ENCODE measurements at regions not wholly inside any gene's neighbourhood (a gene's known extent, or its start where the extent isn't known, plus 50 kb on each side); places are given as distances from the start of the nearest gene placed in this dataset.

DNA sequence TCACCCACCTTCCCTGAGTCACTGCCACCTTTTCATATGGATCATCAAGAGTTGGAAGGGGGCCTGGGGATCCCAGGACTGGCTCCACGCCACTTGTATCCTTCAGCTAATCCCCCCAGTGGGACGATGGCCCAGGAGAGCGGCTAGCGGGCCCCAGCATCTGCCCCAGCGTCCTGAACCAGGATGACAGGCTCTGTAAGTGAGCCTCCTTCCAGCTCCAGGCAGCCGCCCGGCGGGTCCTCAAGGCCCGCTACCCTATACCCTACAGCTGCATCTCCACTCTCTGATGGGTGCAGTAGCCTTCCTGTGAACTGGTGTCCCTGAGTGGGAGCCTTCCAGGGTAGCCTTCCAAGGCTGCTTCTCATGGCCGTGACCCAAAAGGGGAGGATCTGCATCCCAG is 183.1 kb downstream of the ATG4C start:
- in situ Hi-C loops (cut with MboI; ENCODE audit: low sequenced_read_pairs, unreplicated experiment), result no loop called here
- TF ChIP-seq, protein P1, sequence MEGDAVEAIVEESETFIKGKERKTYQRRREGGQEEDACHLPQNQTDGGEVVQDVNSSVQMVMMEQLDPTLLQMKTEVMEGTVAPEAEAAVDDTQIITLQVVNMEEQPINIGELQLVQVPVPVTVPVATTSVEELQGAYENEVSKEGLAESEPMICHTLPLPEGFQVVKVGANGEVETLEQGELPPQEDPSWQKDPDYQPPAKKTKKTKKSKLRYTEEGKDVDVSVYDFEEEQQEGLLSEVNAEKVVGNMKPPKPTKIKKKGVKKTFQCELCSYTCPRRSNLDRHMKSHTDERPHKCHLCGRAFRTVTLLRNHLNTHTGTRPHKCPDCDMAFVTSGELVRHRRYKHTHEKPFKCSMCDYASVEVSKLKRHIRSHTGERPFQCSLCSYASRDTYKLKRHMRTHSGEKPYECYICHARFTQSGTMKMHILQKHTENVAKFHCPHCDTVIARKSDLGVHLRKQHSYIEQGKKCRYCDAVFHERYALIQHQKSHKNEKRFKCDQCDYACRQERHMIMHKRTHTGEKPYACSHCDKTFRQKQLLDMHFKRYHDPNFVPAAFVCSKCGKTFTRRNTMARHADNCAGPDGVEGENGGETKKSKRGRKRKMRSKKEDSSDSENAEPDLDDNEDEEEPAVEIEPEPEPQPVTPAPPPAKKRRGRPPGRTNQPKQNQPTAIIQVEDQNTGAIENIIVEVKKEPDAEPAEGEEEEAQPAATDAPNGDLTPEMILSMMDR (IDR thresholded peaks at IDR 0.05; ENCODE audit: borderline replicate concordance, control extremely low read depth, extremely low read depth, insufficient read depth, missing control alignments), result no peak
- no peak for DNase-seq (ENCODE audit: low spot score)

DNA sequence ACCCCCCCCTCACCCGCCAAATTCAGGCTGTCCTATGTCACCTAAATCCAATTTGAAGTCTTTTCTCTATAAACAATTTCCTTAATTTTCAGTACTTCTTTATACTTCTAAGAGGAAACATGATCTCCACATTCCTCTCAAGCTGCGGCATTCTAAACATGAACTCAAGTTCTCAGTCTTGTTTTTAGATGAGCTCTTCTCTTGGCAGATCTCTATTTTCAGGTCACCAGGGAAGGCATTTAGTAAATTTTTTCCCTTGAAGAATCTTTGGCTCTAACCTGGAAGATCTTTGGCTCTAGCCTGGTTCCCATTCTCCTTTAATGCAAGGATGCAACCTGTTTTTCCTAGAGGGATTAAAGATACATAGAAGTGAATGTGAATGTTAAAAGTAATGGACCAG is 193.4 kb downstream of the ATG4C start:
- DNase-seq (ENCODE audit: low spot score), result no peak
- TF ChIP-seq, protein P1 (IDR thresholded peaks at IDR 0.05; ENCODE audit: borderline replicate concordance, control extremely low read depth, extremely low read depth, insufficient read depth, missing control alignments), result no peak
- in situ Hi-C loops (cut with MboI; ENCODE audit: low sequenced_read_pairs, unreplicated experiment), result no loop called here

DNA sequence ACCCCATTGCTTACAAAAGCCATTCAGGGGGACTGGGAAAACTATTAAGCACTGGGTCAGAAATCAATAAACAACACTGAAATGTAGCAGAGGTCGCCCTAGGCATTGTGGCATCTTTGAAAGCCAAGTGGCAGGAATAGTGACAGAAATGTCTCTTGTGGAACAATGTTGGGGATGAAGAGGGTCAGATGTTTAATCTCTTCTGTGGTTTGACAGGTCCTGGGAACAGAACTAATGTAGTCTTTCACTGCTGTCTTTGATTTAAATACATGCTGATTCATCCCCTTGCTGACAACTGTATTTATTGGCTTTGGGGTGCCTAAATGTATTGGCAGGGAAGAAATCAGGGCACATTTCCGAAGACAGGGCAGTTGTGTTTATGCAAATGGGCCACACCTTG is 194.8 kb downstream of the ATG4C start:
- in situ Hi-C loops (cut with MboI; ENCODE audit: low sequenced_read_pairs, unreplicated experiment), result no loop called here
- TF ChIP-seq, protein P1 (IDR thresholded peaks at IDR 0.05; ENCODE audit: borderline replicate concordance, control extremely low read depth, extremely low read depth, insufficient read depth, missing control alignments), result no peak
- DNase-seq (ENCODE audit: low spot score), result no peak

DNA sequence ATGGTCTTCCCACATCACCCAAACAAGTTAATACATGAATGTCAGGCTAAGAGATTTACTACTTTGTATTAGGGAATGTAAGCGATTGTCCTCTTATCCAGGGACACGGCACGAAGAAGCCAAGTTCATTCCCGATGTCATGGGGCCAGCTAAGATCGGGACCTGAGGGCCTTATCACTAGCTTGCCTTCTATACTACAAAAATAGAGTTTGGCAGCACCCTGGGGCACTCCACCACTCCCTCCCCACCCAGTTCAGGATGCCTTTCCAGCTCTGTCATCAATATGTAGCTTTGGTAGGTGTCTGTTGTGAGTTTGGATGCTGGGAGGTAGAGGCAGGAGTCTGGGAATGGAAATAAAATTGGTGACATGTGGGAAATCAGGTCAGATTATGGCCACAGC is 197.5 kb downstream of the ATG4C start:
- no peak for DNase-seq (ENCODE audit: low spot score)
- in situ Hi-C loops (cut with MboI; ENCODE audit: low sequenced_read_pairs, unreplicated experiment), result no loop called here
- TF ChIP-seq, protein P1 (IDR thresholded peaks at IDR 0.05; ENCODE audit: borderline replicate concordance, control extremely low read depth, extremely low read depth, insufficient read depth, missing control alignments), result no peak

DNA sequence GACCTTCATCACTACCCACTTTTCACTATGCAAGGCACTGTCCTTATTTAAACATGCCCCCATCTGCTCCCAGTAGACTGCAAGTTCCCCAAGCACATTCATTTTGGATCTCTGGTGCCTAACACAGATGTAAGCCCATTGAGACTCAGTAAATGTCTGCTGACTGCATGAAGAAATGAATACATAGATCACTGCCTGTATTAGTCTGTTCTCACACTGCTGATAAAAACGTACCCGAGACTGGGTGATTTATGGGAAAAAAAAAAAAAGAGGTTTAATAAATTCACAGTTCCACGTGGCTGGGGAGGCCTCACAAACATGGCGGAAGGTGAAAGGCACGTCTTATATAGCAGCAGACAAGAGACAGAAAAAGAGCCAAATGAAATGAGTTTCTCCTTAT is 204.9 kb downstream of the ATG4C start:
- in situ Hi-C loops (cut with MboI; ENCODE audit: low sequenced_read_pairs, unreplicated experiment), result no loop called here
- DNase-seq (ENCODE audit: low spot score), result no peak
- TF ChIP-seq, protein P1 (IDR thresholded peaks at IDR 0.05; ENCODE audit: borderline replicate concordance, control extremely low read depth, extremely low read depth, insufficient read depth, missing control alignments), result no peak

DNA sequence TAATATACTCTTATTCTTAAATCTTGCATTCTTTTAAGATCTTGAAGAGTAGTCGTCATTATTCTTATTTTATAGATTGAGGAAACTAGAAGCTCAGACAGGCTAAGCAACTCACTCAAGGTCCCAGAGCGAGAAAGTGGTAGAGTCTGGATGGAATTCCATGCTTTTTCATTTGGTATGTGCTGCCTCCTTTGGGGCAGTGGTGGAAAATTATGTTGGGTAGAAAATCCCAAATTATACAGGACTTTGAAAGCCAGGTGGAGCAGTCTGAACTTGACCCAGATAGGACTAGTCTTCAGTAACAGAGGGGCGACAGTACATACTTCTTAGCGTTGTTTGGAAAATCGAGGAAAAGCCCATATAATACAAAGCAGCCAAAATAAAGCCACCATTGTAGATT is 205.6 kb downstream of the ATG4C start:
- DNase-seq (ENCODE audit: low spot score), result no peak
- TF ChIP-seq, protein P1 (IDR thresholded peaks at IDR 0.05; ENCODE audit: borderline replicate concordance, control extremely low read depth, extremely low read depth, insufficient read depth, missing control alignments), result no peak
- in situ Hi-C loops (cut with MboI; ENCODE audit: low sequenced_read_pairs, unreplicated experiment), result no loop called here

DNA sequence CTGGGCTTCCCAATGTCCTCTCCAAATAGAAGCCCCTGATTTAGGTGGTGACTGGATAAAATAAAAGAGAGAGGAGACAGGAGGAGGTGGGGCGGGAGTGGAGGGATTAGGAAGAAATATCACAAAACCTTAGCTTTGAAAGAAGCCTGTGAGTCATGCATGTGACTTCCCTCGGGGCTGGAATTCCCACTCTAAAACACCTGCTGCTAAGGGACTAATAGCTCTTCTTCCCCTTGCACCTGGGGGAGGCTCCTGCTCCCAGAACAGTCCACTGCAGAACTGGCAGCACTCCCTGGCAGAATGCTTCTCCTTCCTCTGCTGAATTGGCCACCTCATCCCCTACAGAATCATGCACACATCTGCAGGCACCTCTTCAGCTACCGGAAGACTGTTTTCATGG is 207.2 kb downstream of the ATG4C start:
- no peak for DNase-seq (ENCODE audit: low spot score)
- TF ChIP-seq, protein P1 (IDR thresholded peaks at IDR 0.05; ENCODE audit: borderline replicate concordance, control extremely low read depth, extremely low read depth, insufficient read depth, missing control alignments), result no peak
- in situ Hi-C loops (cut with MboI; ENCODE audit: low sequenced_read_pairs, unreplicated experiment), result no loop called here

Measured in GM13976 (cell line).